Upper lobe of left lung (tissue), 4 donors: ENCODE measurements at regions not wholly inside any gene's neighbourhood (a gene's known extent, or its start where the extent isn't known, plus 50 kb on each side); places are given as distances from the start of the nearest gene placed in this dataset.

Experiments
- CTCF ChIP-seq, 6 experiments: fragments of 450-650 bp in 4 of 6; fragments of 200-600 bp in 2 of 6; sonication (generic) in 2 of 6; IDR thresholded peaks; one replicate each; pipeline ENCODE4 v1.5.1; 2016 to 2019; ENCODE audit warnings: antibody characterized with exemption in 6 of 6
- POLR2A ChIP-seq, 4 donors: fragments of 450-650 bp; IDR thresholded peaks; one replicate each; pipeline ENCODE4 v1.5.1; 2016 to 2017; ENCODE audit warnings: antibody characterized with exemption in 4 of 4, mild to moderate bottlenecking in 2 of 4
- POLR2AphosphoS5 ChIP-seq, 2 donors: sonication (generic); formaldehyde crosslinking; IDR thresholded peaks; one replicate each; pipeline ENCODE4 v1.5.1; 2017; ENCODE audit warnings: antibody characterized with exemption in 2 of 2

GRCh38 chr10:9712393-9712792, 1305.3 kb upstream of the CELF2 start:
- TF ChIP-seq POLR2A (IDR thresholded peaks at IDR 0.05), result no peak
- no peak for TF ChIP-seq CTCF (IDR thresholded peaks at IDR 0.05)
- no peak for TF ChIP-seq POLR2AphosphoS5 (IDR thresholded peaks at IDR 0.05)
